ENCODE measurements at regions not wholly inside any gene's neighbourhood (a gene's known extent, or its start where the extent isn't known, plus 50 kb on each side); places are given as distances from the start of the nearest gene placed in this dataset.

DNA sequence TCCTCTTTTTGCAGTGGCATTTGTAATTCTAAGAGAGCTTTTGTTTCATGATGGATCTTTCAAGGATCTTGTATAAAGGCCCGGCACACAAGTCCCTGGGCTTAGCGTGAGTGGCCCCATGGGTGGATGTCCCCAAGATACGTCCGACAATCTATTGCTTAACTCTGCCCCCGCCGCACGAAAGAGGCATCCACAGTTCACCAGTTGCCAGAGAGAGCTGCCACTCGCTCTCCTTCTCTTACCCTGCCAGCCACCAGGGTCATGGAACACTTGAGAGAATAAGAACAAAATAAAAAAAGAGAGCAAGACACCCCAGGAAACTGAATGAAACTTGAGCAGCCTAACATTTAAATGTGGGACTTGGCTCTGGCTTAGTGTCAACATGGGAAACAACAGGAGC lies 92.3 kb downstream of the CTAGE1 start:
- no peak for TF ChIP-seq POLR2A (IDR thresholded peaks at IDR 0.05; ENCODE audit: low read depth, low read length)
- TF ChIP-seq CTCF (conservative IDR thresholded peaks at IDR 0.05; ENCODE audit: low read depth, low read length), result no peak
- no peak for TF ChIP-seq RCOR1 (IDR thresholded peaks at IDR 0.05; ENCODE audit: insufficient replicate concordance, low read length)
- TF ChIP-seq MAFK (IDR thresholded peaks at IDR 0.05; ENCODE audit: low read depth, low read length), result no peak
- no peak for TF ChIP-seq BHLHE40 (IDR thresholded peaks at IDR 0.05; ENCODE audit: low read depth, low read length)
- no peak for TF ChIP-seq RFX5 (IDR thresholded peaks at IDR 0.05; ENCODE audit: low read depth, low read length)

Measured in IMR-90 (cell line).